ENCODE measurements at regions not wholly inside any gene's neighbourhood (a gene's known extent, or its start where the extent isn't known, plus 50 kb on each side); places are given as distances from the start of the nearest gene placed in this dataset.

GRCh38 chr18:47519706-47520105, 268.2 kb upstream of the SKOR2 start:
- no peak for TF ChIP-seq REST (IDR thresholded peaks at IDR 0.05; ENCODE audit: low read depth)

DNA sequence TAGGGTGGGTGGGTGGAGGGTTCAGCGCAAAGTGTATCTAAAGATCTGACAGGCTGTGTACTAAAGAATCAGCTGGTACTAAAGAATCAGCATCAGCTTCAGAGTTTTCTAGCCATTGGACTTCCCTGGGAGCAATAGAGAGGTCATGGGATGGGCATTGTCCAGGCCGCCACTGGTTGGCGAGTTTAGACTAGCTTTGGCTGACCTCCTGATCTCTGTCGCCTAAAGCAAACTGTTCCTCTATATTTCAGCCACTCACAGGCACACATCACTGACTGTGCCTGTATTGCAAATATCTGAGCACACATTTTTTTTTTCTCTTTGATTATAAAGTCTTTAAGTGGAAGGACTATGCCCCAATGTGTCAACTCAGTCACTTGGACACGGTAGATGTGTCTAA, 267.8 kb upstream of the SKOR2 start:
- TF ChIP-seq, protein P1, sequence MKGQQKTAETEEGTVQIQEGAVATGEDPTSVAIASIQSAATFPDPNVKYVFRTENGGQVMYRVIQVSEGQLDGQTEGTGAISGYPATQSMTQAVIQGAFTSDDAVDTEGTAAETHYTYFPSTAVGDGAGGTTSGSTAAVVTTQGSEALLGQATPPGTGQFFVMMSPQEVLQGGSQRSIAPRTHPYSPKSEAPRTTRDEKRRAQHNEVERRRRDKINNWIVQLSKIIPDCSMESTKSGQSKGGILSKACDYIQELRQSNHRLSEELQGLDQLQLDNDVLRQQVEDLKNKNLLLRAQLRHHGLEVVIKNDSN (IDR thresholded peaks at IDR 0.05) = no peak
- TF ChIP-seq TCF12 (IDR thresholded peaks at IDR 0.05; ENCODE audit: low read depth) = no peak
- TF ChIP-seq REST (IDR thresholded peaks at IDR 0.05; ENCODE audit: low read depth) = no peak

GRCh38 chr18:47513614-47514013, 262.2 kb upstream of the SKOR2 start:
- TF ChIP-seq TAF1 (IDR thresholded peaks at IDR 0.05; ENCODE audit: low read depth) (no peak), EP300 (IDR thresholded peaks at IDR 0.05; ENCODE audit: borderline replicate concordance) (no peak), REST (IDR thresholded peaks at IDR 0.05; ENCODE audit: low read depth) (no peak), TEAD4 (IDR thresholded peaks at IDR 0.05) (no peak), EGR1 (IDR thresholded peaks at IDR 0.05) (no peak), TCF12 (IDR thresholded peaks at IDR 0.05; ENCODE audit: low read depth) (no peak), RAD21 (IDR thresholded peaks at IDR 0.05; ENCODE audit: low read depth) (no peak)
- TF ChIP-seq, protein P1 (IDR thresholded peaks at IDR 0.05) = no peak

DNA sequence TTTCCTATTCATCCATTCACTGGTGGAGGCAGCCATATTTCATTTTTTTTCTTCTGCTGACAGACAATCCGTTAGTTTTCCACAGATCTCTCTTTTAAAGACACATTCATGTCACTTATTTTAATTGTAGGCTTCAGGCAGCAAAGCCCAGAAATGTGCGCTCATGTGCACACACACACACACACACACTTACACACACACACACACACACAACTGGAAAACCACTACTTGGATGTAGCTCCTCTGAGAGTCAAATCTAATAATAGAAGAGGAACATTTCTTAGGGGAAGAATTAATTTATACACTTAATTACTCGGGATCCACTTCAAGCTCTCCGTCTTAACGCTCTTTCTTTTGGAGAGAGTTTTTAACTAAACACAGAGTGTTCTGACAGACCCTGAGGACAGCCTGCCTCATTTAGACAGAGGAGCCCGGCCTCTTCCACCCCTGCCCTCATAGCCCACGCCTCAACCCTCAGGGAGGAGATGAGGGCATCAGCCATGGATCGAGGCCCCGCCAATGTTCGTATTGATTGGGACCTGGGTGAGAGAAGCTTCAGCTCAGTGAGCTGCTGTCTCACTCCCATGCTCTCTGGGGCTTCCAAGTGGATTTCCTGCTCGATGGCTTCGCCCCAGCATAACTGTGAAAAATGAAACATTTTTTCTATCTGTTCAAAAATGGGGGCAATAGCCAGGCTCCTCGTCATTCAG, 261.4 kb upstream of the SKOR2 start:
- TF ChIP-seq, protein P2, sequence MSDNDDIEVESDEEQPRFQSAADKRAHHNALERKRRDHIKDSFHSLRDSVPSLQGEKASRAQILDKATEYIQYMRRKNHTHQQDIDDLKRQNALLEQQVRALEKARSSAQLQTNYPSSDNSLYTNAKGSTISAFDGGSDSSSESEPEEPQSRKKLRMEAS (IDR thresholded peaks at IDR 0.05) = no peak
- no peak for TF ChIP-seq EGR1 (IDR thresholded peaks at IDR 0.05)

- no peak for TF ChIP-seq TCF12 (IDR thresholded peaks at IDR 0.05; ENCODE audit: low read depth)
- TF ChIP-seq EP300 (IDR thresholded peaks at IDR 0.05; ENCODE audit: borderline replicate concordance) = no peak
- TF ChIP-seq, protein P1 (IDR thresholded peaks at IDR 0.05) = no peak
- no peak for TF ChIP-seq CEBPB (IDR thresholded peaks at IDR 0.05)
- no peak for TF ChIP-seq REST (IDR thresholded peaks at IDR 0.05; ENCODE audit: low read depth)
- no peak for TF ChIP-seq YY1 (IDR thresholded peaks at IDR 0.05; ENCODE audit: low read depth)
- no peak for TF ChIP-seq TEAD4 (IDR thresholded peaks at IDR 0.05)
- no peak for TF ChIP-seq TAF1 (IDR thresholded peaks at IDR 0.05; ENCODE audit: low read depth)
- no peak for TF ChIP-seq NFIC (IDR thresholded peaks at IDR 0.05)
- TF ChIP-seq, protein P2 (IDR thresholded peaks at IDR 0.05) = no peak
- no peak for TF ChIP-seq CREB1 (IDR thresholded peaks at IDR 0.05; ENCODE audit: low read depth)
- no peak for TF ChIP-seq ZBTB7A (IDR thresholded peaks at IDR 0.05; ENCODE audit: low read depth)
- TF ChIP-seq EGR1 (IDR thresholded peaks at IDR 0.05) = no peak
- no peak for TF ChIP-seq RAD21 (IDR thresholded peaks at IDR 0.05; ENCODE audit: low read depth)
- TF ChIP-seq FOXM1 (IDR thresholded peaks at IDR 0.05; ENCODE audit: borderline replicate concordance, low read depth) = no peak
These were observed 260.6 kb upstream of the SKOR2 start for GRCh38 chr18:47512056-47512455.
